Neural progenitor cell (in vitro differentiated cells): ENCODE measurements at regions not wholly inside any gene's neighbourhood (a gene's known extent, or its start where the extent isn't known, plus 50 kb on each side); places are given as distances from the start of the nearest gene placed in this dataset.
A peak's percentile ranks its signal among the peaks of the same experiment; 100 is the strongest.

ENCODE experiments used
- DNase-seq: peaks from one replicate; pipeline ENCODE4 v3.0.0-alpha.2; 2016; ENCODE audit warnings: low spot score
- H2AFZ ChIP-seq: fragments of 200-600 bp; sonication (generic); replicated peaks from 2 replicates; pipeline ENCODE4 v1.6.1; 2016; ENCODE audit warnings: antibody characterized with exemption
- H3F3A ChIP-seq: fragments of 200-600 bp; sonication (generic); 2 replicates; pipeline ENCODE4 v1.6.1; 2016; ENCODE audit warnings: antibody characterized with exemption, low read depth
- H3K27ac ChIP-seq: fragments of 200-600 bp; sonication (generic); 2 replicates; pipeline ENCODE4 v1.5.1; 2016; ENCODE audit warnings: mild to moderate bottlenecking
- H3K27me3 ChIP-seq: fragments of 200-600 bp; sonication (generic); 2 replicates; pipeline ENCODE4 v1.6.1; 2016; ENCODE audit warnings: mild to moderate bottlenecking, moderate library complexity
- H3K36me3 ChIP-seq: fragments of 200-600 bp; sonication (generic); 2 replicates; pipeline ENCODE4 v1.5.1; 2016
- H3K4me1 ChIP-seq: fragments of 200-600 bp; sonication (generic); 2 replicates; pipeline ENCODE4 v1.6.1; 2016; ENCODE audit warnings: mixed run types
- H3K4me2 ChIP-seq: fragments of 200-600 bp; sonication (generic); 2 replicates; pipeline ENCODE4 v1.6.1; 2016
- H3K4me3 ChIP-seq: fragments of 200-600 bp; sonication (generic); 2 replicates; pipeline ENCODE4 v1.5.1; 2016
- H3K79me2 ChIP-seq: fragments of 200-600 bp; sonication (generic); 2 replicates; pipeline ENCODE4 v1.6.1; 2016; ENCODE audit warnings: low read depth
- H3K9ac ChIP-seq: fragments of 200-600 bp; sonication (generic); 2 replicates; pipeline ENCODE4 v1.6.1; 2016
- H3K9me3 ChIP-seq: fragments of 200-600 bp; sonication (generic); 2 replicates; pipeline ENCODE4 v1.5.1; 2016; ENCODE audit warnings: low read depth
- H4K20me1 ChIP-seq: fragments of 200-600 bp; sonication (generic); 2 replicates; pipeline ENCODE4 v1.6.1; 2016; ENCODE audit warnings: low read depth
- H3K27ac Mint-ChIP-seq: 3 replicates; pipeline ENCODE4 v1.8.0; 2021; ENCODE audit warnings: mixed read lengths
- H3K27me3 Mint-ChIP-seq: 2 replicates; pipeline ENCODE4 v1.8.0; 2022; ENCODE audit warnings: low read depth, mild to moderate bottlenecking, inconsistent platforms, moderate library complexity, mixed read lengths; ENCODE audit not compliant: insufficient read depth
- H3K36me3 Mint-ChIP-seq: 3 replicates; pipeline ENCODE4 v1.8.0; 2021; ENCODE audit warnings: mixed read lengths
- H3K4me1 Mint-ChIP-seq: 3 replicates; pipeline ENCODE4 v1.8.0; 2021; ENCODE audit warnings: mixed read lengths
- H3K4me3 Mint-ChIP-seq: 3 replicates; pipeline ENCODE4 v1.8.0; 2021; ENCODE audit warnings: mild to moderate bottlenecking, moderate library complexity, mixed read lengths
- H3K9me3 Mint-ChIP-seq: 3 replicates; pipeline ENCODE4 v1.8.0; 2020; ENCODE audit warnings: mixed read lengths
- EZH2 ChIP-seq: fragments of 200-600 bp; sonication (generic); IDR thresholded peaks from 2 replicates; pipeline ENCODE4 v1.6.1; 2017; ENCODE audit warnings: antibody characterized with exemption, mild to moderate bottlenecking, moderate library complexity
- EZH2phosphoT487 ChIP-seq: fragments of 200-600 bp; sonication (generic); IDR thresholded peaks from 2 replicates; pipeline ENCODE4 v1.6.1; 2017; ENCODE audit warnings: antibody characterized with exemption
- TF ChIP-seq, protein P1 (sequence below): fragments of 200-600 bp; sonication (generic); IDR thresholded peaks from 2 replicates; pipeline ENCODE4 v1.5.1; 2017; ENCODE audit warnings: antibody characterized with exemption, mild to moderate bottlenecking

GRCh38 chr12:38502415-38502814 lies 185.8 kb downstream of the ALG10B start:
- Histone ChIP-seq H2AFZ (peak overlapping the region; percentile 65), H3K36me3 (peaks cover 5% of the 10 kb centered on the region), H3F3A (no peaks in the 10 kb centered on the region), H3K79me2 (no peaks in the 10 kb centered on the region), H3K4me1 (peaks cover 5% of the 10 kb centered on the region), H3K9ac (no peak overlapping the region), H3K4me3 (no peak overlapping the region), H3K9me3 (peaks cover 6% of the 10 kb centered on the region), H3K27ac (peak overlapping the region; percentile 17), H4K20me1 (no peaks in the 10 kb centered on the region), H3K4me2 (no peak overlapping the region), H3K27me3 (no peaks in the 10 kb centered on the region)
- H3K4me1 Mint-ChIP-seq = peaks cover 6% of the 10 kb centered on the region
- H3K27me3 Mint-ChIP-seq = peaks cover 2% of the 10 kb centered on the region
- peaks cover 7% of the 10 kb centered on the region for H3K9me3 Mint-ChIP-seq
- TF ChIP-seq EZH2phosphoT487 (no peak), EZH2 (no peak)
- TF ChIP-seq, protein P1, sequence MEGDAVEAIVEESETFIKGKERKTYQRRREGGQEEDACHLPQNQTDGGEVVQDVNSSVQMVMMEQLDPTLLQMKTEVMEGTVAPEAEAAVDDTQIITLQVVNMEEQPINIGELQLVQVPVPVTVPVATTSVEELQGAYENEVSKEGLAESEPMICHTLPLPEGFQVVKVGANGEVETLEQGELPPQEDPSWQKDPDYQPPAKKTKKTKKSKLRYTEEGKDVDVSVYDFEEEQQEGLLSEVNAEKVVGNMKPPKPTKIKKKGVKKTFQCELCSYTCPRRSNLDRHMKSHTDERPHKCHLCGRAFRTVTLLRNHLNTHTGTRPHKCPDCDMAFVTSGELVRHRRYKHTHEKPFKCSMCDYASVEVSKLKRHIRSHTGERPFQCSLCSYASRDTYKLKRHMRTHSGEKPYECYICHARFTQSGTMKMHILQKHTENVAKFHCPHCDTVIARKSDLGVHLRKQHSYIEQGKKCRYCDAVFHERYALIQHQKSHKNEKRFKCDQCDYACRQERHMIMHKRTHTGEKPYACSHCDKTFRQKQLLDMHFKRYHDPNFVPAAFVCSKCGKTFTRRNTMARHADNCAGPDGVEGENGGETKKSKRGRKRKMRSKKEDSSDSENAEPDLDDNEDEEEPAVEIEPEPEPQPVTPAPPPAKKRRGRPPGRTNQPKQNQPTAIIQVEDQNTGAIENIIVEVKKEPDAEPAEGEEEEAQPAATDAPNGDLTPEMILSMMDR = no peak
- no peaks in the 10 kb centered on the region for H3K36me3 Mint-ChIP-seq
- no peak for DNase-seq
- H3K27ac Mint-ChIP-seq = no peak overlapping the region
- no peak overlapping the region for H3K4me3 Mint-ChIP-seq

GRCh38 chr12:38507839-38508238 lies 191.3 kb downstream of the ALG10B start:
- no peak overlapping the region for H3K4me2 ChIP-seq
- H3K27me3 Mint-ChIP-seq = peaks cover 4% of the 10 kb centered on the region
- no peaks in the 10 kb centered on the region for H4K20me1 ChIP-seq
- peaks cover 4% of the 10 kb centered on the region for H3K4me1 Mint-ChIP-seq
- no peak for DNase-seq
- H3K9ac ChIP-seq = no peak overlapping the region
- no peak for TF ChIP-seq EZH2
- TF ChIP-seq, protein P1 = no peak
- no peak for TF ChIP-seq EZH2phosphoT487
- H3K36me3 ChIP-seq = no peaks in the 10 kb centered on the region
- peaks cover 30% of the 10 kb centered on the region for H3K9me3 Mint-ChIP-seq
- no peaks in the 10 kb centered on the region for H3K9me3 ChIP-seq
- H3K4me3 Mint-ChIP-seq = no peak overlapping the region
- H3F3A ChIP-seq = no peaks in the 10 kb centered on the region
- H3K27ac Mint-ChIP-seq = no peak overlapping the region
- H3K36me3 Mint-ChIP-seq = no peaks in the 10 kb centered on the region
- H2AFZ ChIP-seq = no peak overlapping the region
- H3K4me3 ChIP-seq = no peak overlapping the region
- H3K4me1 ChIP-seq = peaks cover 8% of the 10 kb centered on the region
- H3K27ac ChIP-seq = no peak overlapping the region
- no peaks in the 10 kb centered on the region for H3K79me2 ChIP-seq
- H3K27me3 ChIP-seq = no peaks in the 10 kb centered on the region

GRCh38 chr12:38508246-38508645 lies 191.7 kb downstream of the ALG10B start:
- no peaks in the 10 kb centered on the region for H3K36me3 ChIP-seq
- no peak overlapping the region for H3K4me2 ChIP-seq
- no peaks in the 10 kb centered on the region for H4K20me1 ChIP-seq
- Mint-ChIP-seq H3K27me3 (peaks cover 4% of the 10 kb centered on the region), H3K9me3 (peaks cover 34% of the 10 kb centered on the region), H3K4me3 (no peak overlapping the region), H3K4me1 (peaks cover 4% of the 10 kb centered on the region), H3K27ac (no peak overlapping the region), H3K36me3 (no peaks in the 10 kb centered on the region)
- no peak overlapping the region for H3K9ac ChIP-seq
- H3K79me2 ChIP-seq = no peaks in the 10 kb centered on the region
- no peak overlapping the region for H2AFZ ChIP-seq
- H3K27me3 ChIP-seq = no peaks in the 10 kb centered on the region
- H3K27ac ChIP-seq = no peak overlapping the region
- no peaks in the 10 kb centered on the region for H3K9me3 ChIP-seq
- H3F3A ChIP-seq = no peaks in the 10 kb centered on the region
- DNase-seq = peak; percentile 8
- peaks cover 8% of the 10 kb centered on the region for H3K4me1 ChIP-seq
- TF ChIP-seq, protein P1 = no peak
- TF ChIP-seq EZH2phosphoT487 = no peak
- TF ChIP-seq EZH2 = no peak
- no peak overlapping the region for H3K4me3 ChIP-seq
